Cardiac fibroblast (primary cell): ENCODE measurements at regions not wholly inside any gene's neighbourhood (a gene's known extent, or its start where the extent isn't known, plus 50 kb on each side); places are given as distances from the start of the nearest gene placed in this dataset.
A peak's percentile ranks its signal among the peaks of the same experiment; 100 is the strongest.

ENCODE experiments used
- DNase-seq, 2 donors: peaks; one replicate each; pipeline versions ENCODE4 v3.0.0 to v3.0.0-alpha.2; 2010; ENCODE audit warnings: low read depth in 2 of 2
- H3K4me3 ChIP-seq, 2 donors: replicated peaks in 1 of 2; 1 replicate in 1 of 2; 2 replicates in 1 of 2; pipeline ENCODE4 v1.5.1; 2011; ENCODE audit warnings: low read depth in 2 of 2, low read length in 2 of 2, mild to moderate bottlenecking in 2 of 2, moderate library complexity in 1 of 2
- TF ChIP-seq, protein P1 (sequence below): IDR thresholded peaks from one replicate; pipeline ENCODE4 v1.5.1; 2011; ENCODE audit warnings: low read depth, mild to moderate bottlenecking, low read length, inconsistent platforms

DNA sequence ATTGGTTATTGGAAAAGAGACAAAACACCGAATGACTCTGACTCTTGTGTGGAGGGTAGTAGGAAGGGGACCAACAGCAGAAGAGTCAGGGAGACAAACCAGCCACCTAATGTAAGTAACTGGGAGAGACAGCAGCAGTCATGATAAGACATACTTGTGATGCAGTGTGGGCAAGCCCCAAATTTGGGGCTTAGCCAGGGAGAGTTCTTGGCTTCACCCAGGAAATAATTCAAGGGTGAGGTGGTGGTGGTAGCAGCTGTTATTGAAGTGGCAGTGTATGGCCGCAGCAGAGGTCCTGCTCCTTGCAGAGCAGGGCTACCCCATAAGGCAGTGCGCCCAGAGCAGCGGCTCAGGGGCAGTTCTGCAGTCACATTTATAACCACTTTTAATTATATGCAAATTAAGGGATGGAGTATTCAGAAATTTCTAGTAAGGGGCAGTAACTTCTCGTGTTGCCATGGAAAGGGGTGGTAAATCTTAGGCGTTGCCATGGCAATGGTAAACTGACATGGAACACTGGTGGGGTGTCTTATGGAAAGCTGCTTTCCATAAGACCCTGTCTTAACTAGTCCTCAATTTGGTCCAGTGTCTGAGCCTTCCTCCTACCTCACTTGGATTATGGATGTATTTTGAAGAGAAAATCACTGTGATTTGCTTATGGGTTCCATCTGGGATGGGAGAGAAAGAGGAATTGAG is 317.1 kb downstream of the PHKB start:
- H3K4me3 ChIP-seq, result no peak overlapping the region
- DNase-seq, result peak; percentile 10 to 26
- TF ChIP-seq, protein P1, sequence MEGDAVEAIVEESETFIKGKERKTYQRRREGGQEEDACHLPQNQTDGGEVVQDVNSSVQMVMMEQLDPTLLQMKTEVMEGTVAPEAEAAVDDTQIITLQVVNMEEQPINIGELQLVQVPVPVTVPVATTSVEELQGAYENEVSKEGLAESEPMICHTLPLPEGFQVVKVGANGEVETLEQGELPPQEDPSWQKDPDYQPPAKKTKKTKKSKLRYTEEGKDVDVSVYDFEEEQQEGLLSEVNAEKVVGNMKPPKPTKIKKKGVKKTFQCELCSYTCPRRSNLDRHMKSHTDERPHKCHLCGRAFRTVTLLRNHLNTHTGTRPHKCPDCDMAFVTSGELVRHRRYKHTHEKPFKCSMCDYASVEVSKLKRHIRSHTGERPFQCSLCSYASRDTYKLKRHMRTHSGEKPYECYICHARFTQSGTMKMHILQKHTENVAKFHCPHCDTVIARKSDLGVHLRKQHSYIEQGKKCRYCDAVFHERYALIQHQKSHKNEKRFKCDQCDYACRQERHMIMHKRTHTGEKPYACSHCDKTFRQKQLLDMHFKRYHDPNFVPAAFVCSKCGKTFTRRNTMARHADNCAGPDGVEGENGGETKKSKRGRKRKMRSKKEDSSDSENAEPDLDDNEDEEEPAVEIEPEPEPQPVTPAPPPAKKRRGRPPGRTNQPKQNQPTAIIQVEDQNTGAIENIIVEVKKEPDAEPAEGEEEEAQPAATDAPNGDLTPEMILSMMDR, result no peak

DNA sequence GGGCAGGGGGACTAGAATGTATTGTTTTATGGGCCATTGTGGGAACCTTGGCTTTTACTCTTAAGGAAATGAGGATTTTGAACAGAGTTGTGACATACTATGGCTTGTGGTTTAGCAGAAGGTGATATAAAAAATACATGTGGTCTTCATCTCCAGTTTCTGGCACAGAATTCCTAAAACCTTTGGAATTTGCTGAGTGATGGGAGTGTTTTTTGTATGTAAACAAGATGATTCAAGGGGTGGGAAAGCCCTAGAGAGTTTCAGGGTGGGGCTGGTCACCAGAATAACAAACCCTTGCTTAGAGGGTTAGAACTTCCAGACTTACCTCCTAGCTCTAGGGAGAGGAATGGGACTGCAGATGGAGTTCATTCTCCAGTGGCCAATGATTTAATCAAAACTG is 316.1 kb downstream of the PHKB start:
- TF ChIP-seq, protein P1, result no peak
- DNase-seq, result peak; percentile 46 to 72

DNA sequence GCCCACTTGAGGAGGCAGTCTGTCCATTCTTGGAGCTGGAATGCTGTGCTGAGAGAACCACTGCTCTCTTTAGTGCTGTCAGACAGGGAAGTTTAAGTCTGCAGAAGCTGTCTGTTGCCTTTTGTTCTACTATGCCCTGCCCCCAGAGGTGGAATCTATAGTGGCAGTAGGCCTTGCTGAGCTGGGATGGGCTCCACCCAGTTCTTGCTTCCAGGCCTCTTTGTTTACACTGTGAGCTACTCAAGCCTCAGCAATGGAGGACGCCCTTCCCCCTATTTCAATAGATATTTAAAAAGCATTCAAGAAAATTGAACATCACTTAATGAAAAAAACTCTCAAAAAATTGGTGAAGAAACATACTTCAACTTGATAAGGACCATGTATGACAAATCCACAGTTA is 313.5 kb downstream of the PHKB start:
- no peak overlapping the region for H3K4me3 ChIP-seq
- peak; percentile 26 to 59 for DNase-seq
- TF ChIP-seq, protein P1, result peak; percentile 33

More for the DNA sequence above, 316.1 kb downstream of the PHKB start:
- no peak overlapping the region for H3K4me3 ChIP-seq

DNA sequence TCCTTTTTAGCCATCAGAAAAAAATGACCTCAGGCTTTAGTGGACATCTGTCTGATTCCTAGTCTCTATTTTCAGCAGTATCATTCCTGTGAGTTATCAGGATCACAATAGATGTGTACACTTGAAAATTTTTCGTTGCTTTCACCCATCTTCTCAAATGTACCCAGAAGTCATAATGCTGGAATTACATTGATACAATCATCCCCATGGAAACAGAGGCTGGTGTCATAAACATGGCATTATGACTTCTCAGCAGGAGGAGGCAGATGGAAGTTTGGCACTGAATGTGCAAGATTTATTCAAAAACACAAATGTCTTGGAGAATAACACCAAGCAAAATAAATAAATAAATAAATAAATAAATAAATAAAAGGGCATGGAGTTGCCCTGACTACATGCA is 292.5 kb downstream of the PHKB start:
- TF ChIP-seq, protein P1, result no peak
- DNase-seq, result no peak
- no peak overlapping the region for H3K4me3 ChIP-seq
